IMR-90 (cell line): ENCODE measurements at regions not wholly inside any gene's neighbourhood (a gene's known extent, or its start where the extent isn't known, plus 50 kb on each side); places are given as distances from the start of the nearest gene placed in this dataset.
A peak's percentile ranks its signal among the peaks of the same experiment; 100 is the strongest.

Experiments used
- ATAC-seq: fragments of 200-7000 bp; cut with Tn5 transposase; 2 replicates; pipeline ENCODE4 v1.9.1; 2020; ENCODE audit warnings: low read depth, mild to moderate bottlenecking, moderate library complexity
- BruUV-seq: library from RNA; stranded (reverse); fragments of 400-500 nt; replicated peaks from 2 replicates; lab custom pipeline; 2021; lab: Mats Ljungman, UMichigan
- CTCF ChIA-PET: fragments of 300-600 bp; formaldehyde crosslinking; extraction: SDS; loops from one replicate; lab custom pipeline; 2021; ENCODE audit warnings: antibody characterized with exemption; lab: Yijun Ruan, JAX
- POLR2A ChIA-PET: fragments of 300-600 bp; sonication (Branson Sonifier 250); formaldehyde crosslinking; loops from one replicate; lab custom pipeline; 2022; ENCODE audit warnings: antibody characterized with exemption; ENCODE audit not compliant: unreplicated experiment; lab: Charles Lee
- DNase-seq: peaks from one replicate; pipeline ENCODE4 v3.0.0; 2013
- H2AFZ ChIP-seq: replicated peaks from 2 replicates; pipeline ENCODE3; 2013; ENCODE audit warnings: low read length, mild to moderate bottlenecking; ENCODE audit not compliant: poor library complexity
- H2AK5ac ChIP-seq: 2 replicates; pipeline ENCODE4 v1.6.1; 2013; ENCODE audit warnings: low read depth, low read length, inconsistent platforms
- H2AK9ac ChIP-seq: replicated peaks from 2 replicates; pipeline ENCODE3; 2013; ENCODE audit warnings: mild to moderate bottlenecking, low read depth, low read length, moderate library complexity; ENCODE audit not compliant: poor library complexity
- H2BK120ac ChIP-seq: 2 replicates; pipeline ENCODE4 v1.6.1; 2013; ENCODE audit warnings: low read depth, low read length, inconsistent platforms
- H2BK15ac ChIP-seq: 3 replicates; pipeline ENCODE4 v1.6.1; 2013; ENCODE audit warnings: low read depth, low read length, inconsistent platforms
- H2BK20ac ChIP-seq: 2 replicates; pipeline ENCODE4 v1.6.1; 2013; ENCODE audit warnings: low read depth, mild to moderate bottlenecking, inconsistent platforms, low read length, moderate library complexity
- H2BK5ac ChIP-seq: 2 replicates; pipeline ENCODE4 v1.6.1; 2013; ENCODE audit warnings: mild to moderate bottlenecking, low read depth, low read length, inconsistent platforms; ENCODE audit not compliant: poor library complexity, severe bottlenecking
- H3K14ac ChIP-seq: replicated peaks from 2 replicates; pipeline ENCODE4 v1.6.1; 2013; ENCODE audit warnings: low read depth, low read length, inconsistent platforms
- H3K18ac ChIP-seq: 2 replicates; pipeline ENCODE4 v1.6.1; 2013; ENCODE audit warnings: low read depth, low read length, control low read depth
- H3K23ac ChIP-seq: 2 replicates; pipeline ENCODE4 v1.6.1; 2013; ENCODE audit warnings: low read depth, low read length, inconsistent platforms
- H3K27ac ChIP-seq: 2 replicates; pipeline ENCODE4 v1.5.1; 2013; ENCODE audit warnings: mild to moderate bottlenecking, control low read depth, low read length; ENCODE audit not compliant: insufficient read depth
- H3K27me3 ChIP-seq: 2 replicates; pipeline ENCODE4 v1.6.1; 2013; ENCODE audit warnings: low read length; ENCODE audit not compliant: control insufficient read depth, insufficient read depth
- H3K36me3 ChIP-seq: 2 replicates; pipeline ENCODE4 v1.6.1; 2013; ENCODE audit warnings: low read length, mixed read lengths; ENCODE audit not compliant: control insufficient read depth, insufficient read depth
- H3K4ac ChIP-seq: 2 replicates; pipeline ENCODE4 v1.6.1; 2013; ENCODE audit warnings: low read depth, low read length, inconsistent platforms
- H3K4me1 ChIP-seq: 2 replicates; pipeline ENCODE4 v1.6.1; 2013; ENCODE audit warnings: low read length, mixed read lengths; ENCODE audit not compliant: control insufficient read depth, insufficient read depth
- H3K4me2 ChIP-seq: 2 replicates; pipeline ENCODE4 v1.6.1; 2013; ENCODE audit warnings: low read depth, mild to moderate bottlenecking, control low read depth, low read length, moderate library complexity
- H3K4me3 ChIP-seq: 2 replicates; pipeline ENCODE4 v1.5.1; 2013; ENCODE audit warnings: low read depth, mild to moderate bottlenecking, control low read depth, low read length, moderate library complexity; ENCODE audit not compliant: insufficient read depth
- H3K56ac ChIP-seq: 2 replicates; pipeline ENCODE4 v1.6.1; 2013; ENCODE audit warnings: low read length, inconsistent platforms; ENCODE audit not compliant: insufficient read depth; ENCODE audit errors: extremely low read depth
- H3K79me1 ChIP-seq, 2 experiments: 2 replicates each; pipeline ENCODE4 v1.6.1; 2013; ENCODE audit warnings: low read length in 2 of 2, inconsistent platforms in 1 of 2, low read depth in 1 of 2
- H3K9ac ChIP-seq: 2 replicates; pipeline ENCODE4 v1.6.1; 2013; ENCODE audit warnings: low read depth, low read length, control low read depth
- H3K9me1 ChIP-seq: 2 replicates; pipeline ENCODE4 v1.6.1; 2013; ENCODE audit warnings: low read length, inconsistent platforms; ENCODE audit not compliant: insufficient read depth
- H3K9me3 ChIP-seq: 2 replicates; pipeline ENCODE4 v1.6.1; 2013; ENCODE audit warnings: low read length; ENCODE audit not compliant: control insufficient read depth, insufficient read depth
- H4K20me1 ChIP-seq: 2 replicates; pipeline ENCODE4 v1.6.1; 2013; ENCODE audit warnings: low read length, inconsistent platforms; ENCODE audit not compliant: insufficient read depth
- H4K5ac ChIP-seq: 2 replicates; pipeline ENCODE4 v1.6.1; 2013; ENCODE audit warnings: mild to moderate bottlenecking, low read depth, low read length, control low read depth
- H4K8ac ChIP-seq, 2 experiments: 2 replicates each; pipeline ENCODE4 v1.6.1; 2013; ENCODE audit warnings: low read depth in 2 of 2, low read length in 2 of 2, control low read depth in 1 of 2, inconsistent platforms in 1 of 2
- H4K91ac ChIP-seq: 2 replicates; pipeline ENCODE4 v1.6.1; 2013; ENCODE audit warnings: low read depth, low read length, inconsistent platforms; ENCODE audit not compliant: insufficient read depth
- BHLHE40 ChIP-seq: fragments of 150-350 bp; IDR thresholded peaks from 2 replicates; pipeline ENCODE4 v1.6.1; 2016; ENCODE audit warnings: mild to moderate bottlenecking, low read depth, low read length
- CEBPB ChIP-seq: IDR thresholded peaks from 2 replicates; pipeline ENCODE4 v1.6.1; 2012; ENCODE audit warnings: low read depth, low read length, improper control_type of control experiment
- CHD1 ChIP-seq: IDR thresholded peaks from 2 replicates; pipeline ENCODE4 v1.6.1; 2012; ENCODE audit warnings: low read depth, low read length, improper control_type of control experiment
- ELK1 ChIP-seq: fragments of 150-350 bp; IDR thresholded peaks from 2 replicates; pipeline ENCODE4 v1.6.1; 2016; ENCODE audit warnings: low read depth, mild to moderate bottlenecking, low read length, moderate library complexity, borderline replicate concordance
- FOS ChIP-seq: fragments of 150-350 bp; IDR thresholded peaks from 2 replicates; pipeline ENCODE4 v1.6.1; 2016; ENCODE audit warnings: low read depth, low read length
- MAFK ChIP-seq: IDR thresholded peaks from 2 replicates; pipeline ENCODE4 v1.6.1; 2012; ENCODE audit warnings: low read depth, low read length, improper control_type of control experiment
- MAZ ChIP-seq: IDR thresholded peaks from 2 replicates; pipeline ENCODE4 v1.6.1; 2012; ENCODE audit warnings: low read depth, mild to moderate bottlenecking, low read length, improper control_type of control experiment, moderate library complexity, borderline replicate concordance
- MXI1 ChIP-seq: IDR thresholded peaks from 2 replicates; pipeline ENCODE4 v1.6.1; 2012; ENCODE audit warnings: low read depth, mild to moderate bottlenecking, low read length, moderate library complexity, borderline replicate concordance
- NFE2L2 ChIP-seq: fragments of 150-350 bp; IDR thresholded peaks from 2 replicates; pipeline ENCODE4 v1.6.1; 2016; ENCODE audit warnings: low read depth, mild to moderate bottlenecking, low read length
- POLR2A ChIP-seq: IDR thresholded peaks from 2 replicates; pipeline ENCODE4 v1.6.1; 2012; ENCODE audit warnings: mild to moderate bottlenecking, low read depth, low read length
- RAD21 ChIP-seq: IDR thresholded peaks from 2 replicates; pipeline ENCODE4 v1.6.1; 2012; ENCODE audit warnings: low read length, improper control_type of control experiment
- RCOR1 ChIP-seq: IDR thresholded peaks from 2 replicates; pipeline ENCODE4 v1.6.1; 2012; ENCODE audit warnings: mild to moderate bottlenecking, low read length, improper control_type of control experiment; ENCODE audit not compliant: insufficient replicate concordance
- RFX5 ChIP-seq: IDR thresholded peaks from 2 replicates; pipeline ENCODE4 v1.8.0; 2012; ENCODE audit warnings: low read depth, mild to moderate bottlenecking, low read length, moderate library complexity
- SMC3 ChIP-seq: fragments of 150-350 bp; IDR thresholded peaks from 2 replicates; pipeline ENCODE4 v1.6.1; 2016; ENCODE audit warnings: low read depth, mild to moderate bottlenecking, antibody characterized with exemption, low read length, moderate library complexity
- WGBS, 2 experiments: methylation state at CpG; one replicate each; pipeline versions ENCODE4 v1.1.5 to v1.1.7; 2013; ENCODE audit warnings: missing lambda C conversion rate in 2 of 2; ENCODE audit not compliant: insufficient read length in 1 of 2; ENCODE audit errors: extremely low coverage in 2 of 2; 5-methylcytosine and 5-hydroxymethylcytosine counted together
- dilution Hi-C: fragments of 300-500 bp; cut with HindIII; formaldehyde crosslinking; loops from one replicate; pipeline ENCODE4 v1.14.3; 2018; ENCODE audit warnings: low sequenced_read_pairs; ENCODE audit not compliant: unreplicated experiment
- in situ Hi-C: fragments of 300-500 bp; cut with MboI; formaldehyde crosslinking; loops from 3 replicates; pipeline ENCODE4 v1.14.3; 2019; ENCODE audit warnings: low sequenced_read_pairs, inconsistent platforms, mixed read lengths
- intact Hi-C: fragments of 100-400 bp; cut with micrococcal nuclease; formaldehyde crosslinking; loops from 2 replicates; pipeline ENCODE4 v1.10.0; 2022
- TF ChIP-seq, protein P1 (sequence below): fragments of 150-350 bp; IDR thresholded peaks from 2 replicates; pipeline ENCODE4 v1.6.1; 2017; ENCODE audit warnings: mild to moderate bottlenecking, antibody characterized with exemption, low read length, low read depth
- TF ChIP-seq, protein P2 (sequence below): conservative IDR thresholded peaks from 2 replicates; pipeline ENCODE4 v1.5.1; 2012; ENCODE audit warnings: mild to moderate bottlenecking, low read depth, low read length, improper control_type of control experiment

GRCh38 chr15:39232512-39232911 lies 348.4 kb upstream of the THBS1 start:
- no peak overlapping the region for H3K4me2 ChIP-seq
- peak overlapping the region; percentile 86 to 88 for H4K8ac ChIP-seq
- no peaks in the 10 kb centered on the region for H3K9me3 ChIP-seq
- H3K27ac ChIP-seq, result peak overlapping the region; percentile 44
- peak overlapping the region; percentile 90 for H2BK120ac ChIP-seq
- POLR2A ChIA-PET, result no interaction called here
- peak overlapping the region; percentile 70; the same call in 1 of the 2 replicates for H3K56ac ChIP-seq
- H2BK15ac ChIP-seq, result peak overlapping the region; percentile 98
- H4K5ac ChIP-seq, result peak overlapping the region; percentile 92
- H3K36me3 ChIP-seq, result no peaks in the 10 kb centered on the region
- WGBS, 2 experiments, result 75% methylated on average over 2 of the region's 4 CpGs; no CpG with 5 or more reads in 1 of the 2 experiments
- no peaks in the 10 kb centered on the region for H3K27me3 ChIP-seq
- ATAC-seq (peak; percentile 86), DNase-seq (peak; percentile 95)
- no peaks in the 10 kb centered on the region for H4K20me1 ChIP-seq
- intact Hi-C loops, result loop anchor here (5.0 kb wide), 1 partner anchor 70 kb away; no protein-coding TSS in a partner anchor
- CTCF ChIA-PET, result no interaction called here
- peak overlapping the region; percentile 89 for H3K14ac ChIP-seq
- peak overlapping the region; percentile 92 for H2BK5ac ChIP-seq
- no peak for TF ChIP-seq RFX5
- TF ChIP-seq CHD1, result no peak
- no peak for TF ChIP-seq ELK1
- TF ChIP-seq BHLHE40, result peak; percentile 94
- TF ChIP-seq RAD21, result peak; percentile 22; the same call in 1 of the 2 replicates
- TF ChIP-seq, protein P1, sequence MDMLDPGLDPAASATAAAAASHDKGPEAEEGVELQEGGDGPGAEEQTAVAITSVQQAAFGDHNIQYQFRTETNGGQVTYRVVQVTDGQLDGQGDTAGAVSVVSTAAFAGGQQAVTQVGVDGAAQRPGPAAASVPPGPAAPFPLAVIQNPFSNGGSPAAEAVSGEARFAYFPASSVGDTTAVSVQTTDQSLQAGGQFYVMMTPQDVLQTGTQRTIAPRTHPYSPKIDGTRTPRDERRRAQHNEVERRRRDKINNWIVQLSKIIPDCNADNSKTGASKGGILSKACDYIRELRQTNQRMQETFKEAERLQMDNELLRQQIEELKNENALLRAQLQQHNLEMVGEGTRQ, result no peak
- TF ChIP-seq NFE2L2, result no peak
- no peak for TF ChIP-seq MAZ
- TF ChIP-seq MAFK, result no peak
- TF ChIP-seq SMC3, result 0 out of 2 replicates have a peak, but pooled peaks have one; percentile 21
- no peak for TF ChIP-seq POLR2A
- no peak for TF ChIP-seq MXI1
- peak; percentile 44 for TF ChIP-seq FOS
- TF ChIP-seq CEBPB, result no peak
- TF ChIP-seq, protein P2, sequence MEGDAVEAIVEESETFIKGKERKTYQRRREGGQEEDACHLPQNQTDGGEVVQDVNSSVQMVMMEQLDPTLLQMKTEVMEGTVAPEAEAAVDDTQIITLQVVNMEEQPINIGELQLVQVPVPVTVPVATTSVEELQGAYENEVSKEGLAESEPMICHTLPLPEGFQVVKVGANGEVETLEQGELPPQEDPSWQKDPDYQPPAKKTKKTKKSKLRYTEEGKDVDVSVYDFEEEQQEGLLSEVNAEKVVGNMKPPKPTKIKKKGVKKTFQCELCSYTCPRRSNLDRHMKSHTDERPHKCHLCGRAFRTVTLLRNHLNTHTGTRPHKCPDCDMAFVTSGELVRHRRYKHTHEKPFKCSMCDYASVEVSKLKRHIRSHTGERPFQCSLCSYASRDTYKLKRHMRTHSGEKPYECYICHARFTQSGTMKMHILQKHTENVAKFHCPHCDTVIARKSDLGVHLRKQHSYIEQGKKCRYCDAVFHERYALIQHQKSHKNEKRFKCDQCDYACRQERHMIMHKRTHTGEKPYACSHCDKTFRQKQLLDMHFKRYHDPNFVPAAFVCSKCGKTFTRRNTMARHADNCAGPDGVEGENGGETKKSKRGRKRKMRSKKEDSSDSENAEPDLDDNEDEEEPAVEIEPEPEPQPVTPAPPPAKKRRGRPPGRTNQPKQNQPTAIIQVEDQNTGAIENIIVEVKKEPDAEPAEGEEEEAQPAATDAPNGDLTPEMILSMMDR, result no peak
- peak; percentile 82 for TF ChIP-seq RCOR1
- H3K9me1 ChIP-seq, result peaks cover 17% of the 10 kb centered on the region
- H2AK9ac ChIP-seq, result peak overlapping the region; percentile 76
- in situ Hi-C loops, result no loop called here
- peaks cover 0 to 6% of the 10 kb centered on the region in 2 experiments; a peak in 1 of 4 replicates for H3K79me1 ChIP-seq
- H3K18ac ChIP-seq, result peak overlapping the region; percentile 95
- peak overlapping the region; percentile 59; the same call in 1 of the 2 replicates for H3K23ac ChIP-seq
- dilution Hi-C loops, result no loop called here
- H2AFZ ChIP-seq, result peak overlapping the region; percentile 79
- peak overlapping the region; percentile 89 for H2BK20ac ChIP-seq
- BruUV-seq, result no TSS peak
- H3K4me3 ChIP-seq, result no peak overlapping the region
- peak overlapping the region; percentile 94 for H2AK5ac ChIP-seq
- H3K4me1 ChIP-seq, result peaks cover 22% of the 10 kb centered on the region
- peak overlapping the region; percentile 48; the same call in 1 of the 2 replicates for H3K9ac ChIP-seq
- peak overlapping the region; percentile 92 for H4K91ac ChIP-seq
- peak overlapping the region; percentile 89 for H3K4ac ChIP-seq
